ENCODE measurements at regions not wholly inside any gene's neighbourhood (a gene's known extent, or its start where the extent isn't known, plus 50 kb on each side); places are given as distances from the start of the nearest gene placed in this dataset.
"Not testable (repeated sequence)": the region's sequence is repeated elsewhere in the genome, so short reads cannot be mapped to it uniquely, and the experiment has no call there.

DNA sequence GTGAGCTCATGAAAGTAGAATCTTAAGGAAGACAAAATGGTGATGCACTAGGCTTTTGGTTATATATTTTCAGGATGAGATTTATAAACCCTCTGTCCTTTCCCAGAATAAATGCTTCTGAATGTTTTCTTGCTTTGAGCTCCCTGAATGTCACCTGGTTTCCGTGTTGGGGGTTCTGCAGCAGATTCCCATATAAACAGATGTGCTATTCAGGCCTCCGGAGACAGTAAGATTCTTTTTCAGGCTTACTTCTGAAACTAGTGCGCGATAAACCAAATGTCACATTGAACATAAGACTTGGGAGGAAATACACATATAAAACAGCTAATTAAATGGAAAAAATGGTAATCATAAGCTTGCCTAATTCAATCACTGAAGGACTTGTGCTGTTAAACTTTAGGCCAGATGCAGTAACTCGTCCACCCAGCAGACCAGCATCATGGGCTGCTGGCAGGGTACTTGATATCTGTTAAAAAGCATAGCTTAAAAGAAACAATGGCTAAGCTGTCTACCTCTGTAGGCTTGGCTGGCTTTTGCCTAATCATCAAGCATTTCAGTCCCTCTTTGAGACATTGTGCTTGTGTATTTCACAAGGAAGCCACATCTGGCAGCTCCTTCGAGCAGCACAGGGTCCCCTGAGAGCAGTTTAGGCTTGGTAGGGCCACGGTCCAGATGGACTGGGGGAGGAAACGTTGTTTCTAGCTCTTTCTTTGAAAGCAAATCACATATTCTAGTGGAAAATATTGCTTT, 281.2 kb upstream of the KIAA1217 start (continued):
- TF ChIP-seq ZNF687 (IDR thresholded peaks at IDR 0.05) (no peak), CBFB (IDR thresholded peaks at IDR 0.05; ENCODE audit: low read depth) (no peak), CREB1 (IDR thresholded peaks at IDR 0.05; ENCODE audit: low read depth) (no peak), RBBP5 (conservative IDR thresholded peaks at IDR 0.05) (no peak)

DNA sequence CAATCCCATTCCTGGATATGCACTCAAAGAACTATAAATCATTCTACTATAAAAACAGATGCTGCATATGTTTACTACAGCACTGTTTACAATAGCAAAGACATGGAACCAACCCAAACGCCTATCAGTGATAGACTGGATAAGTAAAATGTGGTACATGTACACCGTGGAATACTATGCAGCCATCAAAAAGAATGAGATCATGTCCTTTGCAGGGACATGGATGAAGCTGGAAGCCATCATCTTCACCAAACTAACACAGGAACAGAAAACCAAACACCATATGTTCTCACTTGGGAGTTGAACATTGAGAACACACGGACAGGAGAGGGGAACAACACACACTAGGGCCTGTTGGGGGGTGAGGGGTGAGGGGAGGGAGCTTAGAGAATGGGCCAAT, 274.9 kb upstream of the KIAA1217 start:
- H3K27ac ChIP-seq (ENCODE audit: control insufficient read depth, insufficient read depth); FAIRE-seq; DNase-seq (ENCODE audit: low read depth, low spot score); H3K27me3 ChIP-seq (replicated peaks in 1 of 2; ENCODE audit: control insufficient read depth in 2 of 2, insufficient read depth in 2 of 2, low read length in 1 of 2); intact Hi-C loops (cut with micrococcal nuclease; ENCODE audit: unreplicated experiment); H3K4me2 ChIP-seq (ENCODE audit: control insufficient read depth, insufficient read depth); H2AFZ ChIP-seq (ENCODE audit: control insufficient read depth, low read depth, low read length); H3K9ac ChIP-seq (ENCODE audit: control insufficient read depth, insufficient read depth, low read length); H3K36me3 ChIP-seq (ENCODE audit: control insufficient read depth in 2 of 2, insufficient read depth in 2 of 2, low read length in 1 of 2); RAD21 ChIA-PET (ENCODE audit: unreplicated experiment); in situ Hi-C loops (cut with MboI); H3K4me3 ChIP-seq; H3K79me2 ChIP-seq (ENCODE audit: control insufficient read depth, insufficient read depth, low read length); H3K9me3 ChIP-seq (replicated peaks; ENCODE audit: control insufficient read depth, insufficient read depth, low read length); H3K4me1 ChIP-seq (ENCODE audit: control insufficient read depth, insufficient read depth, low read length); ATAC-seq; POLR2A ChIA-PET; H4K20me1 ChIP-seq (ENCODE audit: control insufficient read depth, insufficient read depth); BruUV-seq (replicated peaks): not testable (repeated sequence)
- 0% methylated on average over 3 of the region's 3 CpGs for WGBS (ENCODE audit: insufficient coverage, insufficient replicate concordance, low lambda C conversion rate, missing lambda C conversion rate)
- CTCF ChIA-PET, result interaction anchor here (0.9 kb wide), 1 partner anchor 11 kb away, joined by 3 read pairs; no protein-coding TSS in a partner anchor
- SMC1A ChIA-PET (ENCODE audit: uncharacterized antibody, unreplicated experiment), result interaction anchor here (0.6 kb wide), 1 partner anchor 107 kb away, joined by 5 read pairs; no protein-coding TSS in a partner anchor

Measured in GM12878 (cell line).